ENCODE measurements at regions not wholly inside any gene's neighbourhood (a gene's known extent, or its start where the extent isn't known, plus 50 kb on each side); places are given as distances from the start of the nearest gene placed in this dataset.
A peak's percentile ranks its signal among the peaks of the same experiment; 100 is the strongest.

DNA sequence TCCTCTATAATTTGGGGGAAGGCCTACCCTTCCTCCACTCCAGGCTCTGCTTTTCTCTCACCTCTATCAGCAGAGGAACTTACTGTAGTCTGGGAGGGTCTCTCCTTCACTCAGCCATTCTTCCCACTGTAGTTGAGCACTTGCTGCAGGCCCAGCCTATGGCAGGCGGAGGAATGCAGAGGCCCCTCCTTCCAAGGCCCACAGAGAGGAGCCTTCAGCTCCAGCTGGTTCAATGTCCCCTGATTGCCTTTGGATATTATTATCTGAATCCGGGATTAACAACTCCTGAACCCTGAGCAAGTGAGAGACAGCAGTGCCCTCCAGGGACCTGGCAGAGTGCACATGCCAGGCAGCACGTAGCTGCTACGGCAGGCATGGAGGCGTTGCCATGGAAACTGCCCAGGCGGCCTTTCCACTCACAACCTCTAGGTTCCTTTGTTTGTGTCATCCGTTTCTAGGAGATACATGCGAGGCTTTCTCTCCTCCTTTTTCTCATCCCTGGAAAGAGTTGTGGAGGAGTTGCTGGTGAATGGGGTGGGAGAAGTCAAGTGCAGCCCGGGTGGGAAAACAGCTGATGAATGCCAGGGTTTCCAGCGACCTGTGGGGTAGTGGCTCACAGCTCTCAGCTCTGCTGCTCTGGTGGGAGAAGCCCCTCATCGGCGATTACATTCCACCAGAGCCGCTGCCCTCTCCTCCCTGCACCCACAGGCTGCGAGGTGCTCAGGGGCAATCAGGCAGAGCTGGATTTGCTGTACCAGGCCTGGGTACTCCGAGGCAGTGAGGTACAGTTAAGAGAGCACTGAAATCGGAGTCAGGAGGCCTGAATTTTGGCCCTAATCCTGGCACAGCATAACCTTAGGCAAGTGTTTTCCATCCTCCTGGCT is 55.3 kb upstream of the HK2 start:
- H3K4me3 ChIP-seq, result no peak overlapping the region

DNA sequence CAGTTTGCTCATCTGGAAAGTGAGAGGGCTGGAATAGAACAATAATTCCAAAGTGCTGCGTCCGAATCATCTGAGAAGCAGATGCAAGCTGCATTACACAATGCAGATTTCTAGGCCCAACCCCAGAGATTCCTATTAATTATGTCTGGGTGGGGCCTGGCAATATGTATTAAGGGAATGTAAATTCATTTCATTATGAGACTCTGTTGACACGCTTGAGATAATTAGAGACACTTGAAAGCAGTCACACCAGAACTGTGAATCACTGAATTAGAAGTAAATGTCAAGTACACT is 54.7 kb upstream of the HK2 start:
- peak in 1 of 2 donors; percentile 19 for ATAC-seq

More for the DNA sequence above, 55.3 kb upstream of the HK2 start:
- H3K4me1 ChIP-seq, result no peaks in the 10 kb centered on the region
- DNase-seq (no peak), ATAC-seq (peak; percentile 43 to 57)
- no peaks in the 10 kb centered on the region for H3K36me3 ChIP-seq
- no peaks in the 10 kb centered on the region for H3K27me3 ChIP-seq (ENCODE audit: low read depth)
- no peaks in the 10 kb centered on the region for H3K9me3 ChIP-seq
- TF ChIP-seq, protein P1, sequence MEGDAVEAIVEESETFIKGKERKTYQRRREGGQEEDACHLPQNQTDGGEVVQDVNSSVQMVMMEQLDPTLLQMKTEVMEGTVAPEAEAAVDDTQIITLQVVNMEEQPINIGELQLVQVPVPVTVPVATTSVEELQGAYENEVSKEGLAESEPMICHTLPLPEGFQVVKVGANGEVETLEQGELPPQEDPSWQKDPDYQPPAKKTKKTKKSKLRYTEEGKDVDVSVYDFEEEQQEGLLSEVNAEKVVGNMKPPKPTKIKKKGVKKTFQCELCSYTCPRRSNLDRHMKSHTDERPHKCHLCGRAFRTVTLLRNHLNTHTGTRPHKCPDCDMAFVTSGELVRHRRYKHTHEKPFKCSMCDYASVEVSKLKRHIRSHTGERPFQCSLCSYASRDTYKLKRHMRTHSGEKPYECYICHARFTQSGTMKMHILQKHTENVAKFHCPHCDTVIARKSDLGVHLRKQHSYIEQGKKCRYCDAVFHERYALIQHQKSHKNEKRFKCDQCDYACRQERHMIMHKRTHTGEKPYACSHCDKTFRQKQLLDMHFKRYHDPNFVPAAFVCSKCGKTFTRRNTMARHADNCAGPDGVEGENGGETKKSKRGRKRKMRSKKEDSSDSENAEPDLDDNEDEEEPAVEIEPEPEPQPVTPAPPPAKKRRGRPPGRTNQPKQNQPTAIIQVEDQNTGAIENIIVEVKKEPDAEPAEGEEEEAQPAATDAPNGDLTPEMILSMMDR (IDR thresholded peaks at IDR 0.05), result no peak
- H3K27ac ChIP-seq, result no peak overlapping the region
- intact Hi-C loops (cut with DNase I), result no loop called here

GRCh38 chr2:74779587-74780135 is 54.3 kb upstream of the HK2 start:
- Histone ChIP-seq H3K36me3 (no peaks in the 10 kb centered on the region), H3K27ac (no peak overlapping the region), H3K27me3 (ENCODE audit: low read depth) (no peaks in the 10 kb centered on the region), H3K9me3 (no peaks in the 10 kb centered on the region), H3K4me3 (no peak overlapping the region), H3K4me1 (no peaks in the 10 kb centered on the region)
- DNase-seq, result no peak
- intact Hi-C loops (cut with DNase I), result no loop called here
- peak; percentile 85 for ATAC-seq
- TF ChIP-seq, protein P1 (IDR thresholded peaks at IDR 0.05), result no peak

More for the DNA sequence above, 54.7 kb upstream of the HK2 start:
- Histone ChIP-seq H3K27me3 (ENCODE audit: low read depth) (no peaks in the 10 kb centered on the region), H3K4me1 (no peaks in the 10 kb centered on the region), H3K4me3 (no peak overlapping the region), H3K36me3 (no peaks in the 10 kb centered on the region), H3K9me3 (no peaks in the 10 kb centered on the region), H3K27ac (no peak overlapping the region)
- intact Hi-C loops (cut with DNase I), result no loop called here
- no peak for DNase-seq
- TF ChIP-seq, protein P1 (IDR thresholded peaks at IDR 0.05), result no peak
